Adrenal gland (tissue), 5 donors: ENCODE measurements at regions not wholly inside any gene's neighbourhood (a gene's known extent, or its start where the extent isn't known, plus 50 kb on each side); places are given as distances from the start of the nearest gene placed in this dataset.

ENCODE experiments used
- POLR2A ChIP-seq, 2 donors: fragments of 450-650 bp; IDR thresholded peaks; one replicate each; pipeline ENCODE4 v1.6.1; 2017; ENCODE audit warnings: antibody characterized with exemption in 2 of 2, mild to moderate bottlenecking in 2 of 2, moderate library complexity in 1 of 2
- TF ChIP-seq, protein P1 (sequence below), 6 experiments: fragments of 450-650 bp in 4 of 6; fragments of 200-600 bp in 2 of 6; sonication (generic) in 1 of 6; IDR thresholded peaks; 1 replicate in 5 of 6; 2 replicates in 1 of 6; pipeline versions ENCODE4 v1.5.1 to v1.8.0; 2016 to 2021; ENCODE audit warnings: antibody characterized with exemption in 6 of 6, mild to moderate bottlenecking in 2 of 6, moderate library complexity in 1 of 6
- donor health status: DM: no; HTN: no; CAD: no.

DNA sequence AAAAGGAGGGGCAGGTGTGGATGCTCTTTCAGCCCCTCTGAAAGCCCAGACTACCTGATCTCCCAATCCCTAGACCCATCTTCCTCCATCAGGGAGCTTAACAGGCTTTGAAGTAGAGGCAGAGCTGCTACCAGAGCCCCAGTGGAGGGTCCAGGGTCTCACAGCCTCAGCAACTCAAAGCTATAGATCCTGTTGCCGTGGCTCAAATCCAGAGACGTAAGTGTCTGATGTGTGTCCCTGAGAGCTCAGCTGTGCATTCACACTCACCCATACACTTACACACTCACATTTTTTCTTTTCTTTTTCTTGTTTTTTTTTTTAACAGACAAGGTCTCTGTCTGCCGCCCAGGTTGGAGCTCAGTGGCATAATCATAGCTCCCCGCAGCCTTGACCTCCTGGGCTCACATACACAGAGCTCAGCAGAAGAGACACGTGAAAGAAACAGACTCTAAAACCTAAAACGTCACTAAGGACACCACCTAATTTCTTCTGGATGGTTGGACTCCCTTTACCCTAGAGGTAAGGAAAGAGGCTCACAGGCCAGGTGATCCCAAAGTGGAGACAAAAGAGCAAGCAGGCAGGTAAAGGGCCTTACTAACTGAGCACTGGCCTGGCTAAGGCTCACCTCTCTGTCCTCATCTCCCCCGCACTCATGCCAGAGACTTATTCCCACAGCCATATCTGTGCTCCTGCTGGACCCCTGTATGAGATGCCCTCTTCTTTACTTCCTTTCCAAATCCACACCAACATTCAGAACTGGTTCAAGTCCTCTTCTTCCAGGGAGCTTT lies 80.7 kb downstream of the SCN11A start:
- TF ChIP-seq, protein P1, sequence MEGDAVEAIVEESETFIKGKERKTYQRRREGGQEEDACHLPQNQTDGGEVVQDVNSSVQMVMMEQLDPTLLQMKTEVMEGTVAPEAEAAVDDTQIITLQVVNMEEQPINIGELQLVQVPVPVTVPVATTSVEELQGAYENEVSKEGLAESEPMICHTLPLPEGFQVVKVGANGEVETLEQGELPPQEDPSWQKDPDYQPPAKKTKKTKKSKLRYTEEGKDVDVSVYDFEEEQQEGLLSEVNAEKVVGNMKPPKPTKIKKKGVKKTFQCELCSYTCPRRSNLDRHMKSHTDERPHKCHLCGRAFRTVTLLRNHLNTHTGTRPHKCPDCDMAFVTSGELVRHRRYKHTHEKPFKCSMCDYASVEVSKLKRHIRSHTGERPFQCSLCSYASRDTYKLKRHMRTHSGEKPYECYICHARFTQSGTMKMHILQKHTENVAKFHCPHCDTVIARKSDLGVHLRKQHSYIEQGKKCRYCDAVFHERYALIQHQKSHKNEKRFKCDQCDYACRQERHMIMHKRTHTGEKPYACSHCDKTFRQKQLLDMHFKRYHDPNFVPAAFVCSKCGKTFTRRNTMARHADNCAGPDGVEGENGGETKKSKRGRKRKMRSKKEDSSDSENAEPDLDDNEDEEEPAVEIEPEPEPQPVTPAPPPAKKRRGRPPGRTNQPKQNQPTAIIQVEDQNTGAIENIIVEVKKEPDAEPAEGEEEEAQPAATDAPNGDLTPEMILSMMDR (IDR thresholded peaks at IDR 0.05) = no peak
- TF ChIP-seq POLR2A (IDR thresholded peaks at IDR 0.05) = no peak
